NCI-H2081 (cell line): ENCODE measurements at regions not wholly inside any gene's neighbourhood (a gene's known extent, or its start where the extent isn't known, plus 50 kb on each side); places are given as distances from the start of the nearest gene placed in this dataset.

Experiments
- DNase-seq, 2 experiments: peaks; one replicate each; lab custom pipeline; 2025; lab: John Stamatoyannopoulos, UW

GRCh38 chr2:236935083-236935482, 150.6 kb upstream of the COPS8 start:
- DNase-seq, result no peak

- DNase-seq, result no peak
Observed at GRCh38 chr2:236935631-236936445, 149.9 kb upstream of the COPS8 start.

- DNase-seq, result no peak
Observed at GRCh38 chr2:236936446-236936940, 149.2 kb upstream of the COPS8 start.

- no peak for DNase-seq
Observed at GRCh38 chr2:236938126-236938525, 147.6 kb upstream of the COPS8 start.

GRCh38 chr2:236939271-236939670, 146.4 kb upstream of the COPS8 start:
- DNase-seq, result no peak

GRCh38 chr2:236939721-236940231, 145.9 kb upstream of the COPS8 start:
- no peak for DNase-seq

GRCh38 chr2:236940497-236940896, 145.2 kb upstream of the COPS8 start:
- no peak for DNase-seq

GRCh38 chr2:236940916-236941520, 144.7 kb upstream of the COPS8 start:
- DNase-seq, result no peak

- no peak for DNase-seq
Observed at GRCh38 chr2:236941551-236941950, 144.1 kb upstream of the COPS8 start.

- DNase-seq, result no peak
Observed at GRCh38 chr2:236942554-236942953, 143.1 kb upstream of the COPS8 start.

GRCh38 chr2:236943068-236943467, 142.6 kb upstream of the COPS8 start:
- DNase-seq, result no peak

- no peak for DNase-seq
Observed at GRCh38 chr2:236943841-236944513, 141.7 kb upstream of the COPS8 start.

- DNase-seq, result no peak
Observed at GRCh38 chr2:236944561-236944960, 141.1 kb upstream of the COPS8 start.

GRCh38 chr2:236945431-236946016, 140.2 kb upstream of the COPS8 start:
- DNase-seq, result no peak

- no peak for DNase-seq
Observed at GRCh38 chr2:236946871-236947270, 138.8 kb upstream of the COPS8 start.

GRCh38 chr2:236947294-236947693, 138.4 kb upstream of the COPS8 start:
- no peak for DNase-seq

GRCh38 chr2:236947896-236948295, 137.8 kb upstream of the COPS8 start:
- DNase-seq, result no peak

- no peak for DNase-seq
Observed at GRCh38 chr2:236949089-236949905, 136.4 kb upstream of the COPS8 start.

GRCh38 chr2:236951830-236952475, 133.7 kb upstream of the COPS8 start:
- no peak for DNase-seq

- no peak for DNase-seq
Observed at GRCh38 chr2:236954641-236955040, 131.0 kb upstream of the COPS8 start.

- no peak for DNase-seq
Observed at GRCh38 chr2:236955521-236956030, 130.1 kb upstream of the COPS8 start.
